ENCODE measurements at regions not wholly inside any gene's neighbourhood (a gene's known extent, or its start where the extent isn't known, plus 50 kb on each side); places are given as distances from the start of the nearest gene placed in this dataset.

- DNase-seq, result no peak
Observed at GRCh38 chr1:218573925-218574324, 228.8 kb downstream of the TGFB2 start.

- DNase-seq, result no peak
Observed at GRCh38 chr1:218575079-218575478, 229.9 kb downstream of the TGFB2 start.

- no peak for DNase-seq
Observed at GRCh38 chr1:218575856-218576255, 230.7 kb downstream of the TGFB2 start.

- no peak for DNase-seq
Observed at GRCh38 chr1:218582646-218583045, 237.5 kb downstream of the TGFB2 start.

GRCh38 chr1:218584418-218585155, 239.5 kb downstream of the TGFB2 start:
- DNase-seq, result no peak

GRCh38 chr1:218585511-218586184, 240.5 kb downstream of the TGFB2 start:
- DNase-seq, result peak in 1 of 56 donors; percentile 0

- no peak for DNase-seq
Observed at GRCh38 chr1:218587900-218588299, 242.8 kb downstream of the TGFB2 start.

GRCh38 chr1:218588540-218589172, 243.5 kb downstream of the TGFB2 start:
- DNase-seq, result no peak

- DNase-seq, result no peak
Observed at GRCh38 chr1:218589487-218589886, 244.4 kb downstream of the TGFB2 start.

GRCh38 chr1:218591966-218592365, 246.8 kb downstream of the TGFB2 start:
- DNase-seq, result no peak

GRCh38 chr1:218592688-218593087, 247.6 kb downstream of the TGFB2 start:
- no peak for DNase-seq

- DNase-seq, result no peak
Observed at GRCh38 chr1:218600968-218601367, 255.8 kb downstream of the TGFB2 start.

GRCh38 chr1:218604217-218604616, 259.1 kb downstream of the TGFB2 start:
- no peak for DNase-seq

GRCh38 chr1:218611916-218612585, 266.9 kb downstream of the TGFB2 start:
- DNase-seq, result no peak

GRCh38 chr1:218613105-218613504, 268.0 kb downstream of the TGFB2 start:
- DNase-seq, result no peak

GRCh38 chr1:218614031-218614430, 268.9 kb downstream of the TGFB2 start:
- DNase-seq, result no peak

- no peak for DNase-seq
Observed at GRCh38 chr1:218616681-218617080, 271.5 kb downstream of the TGFB2 start.

- DNase-seq, result no peak
Observed at GRCh38 chr1:218617986-218618385, 272.9 kb downstream of the TGFB2 start.

- no peak for DNase-seq
Observed at GRCh38 chr1:218620956-218621355, 275.8 kb downstream of the TGFB2 start.

- DNase-seq, result no peak
Observed at GRCh38 chr1:218624052-218624451, 278.9 kb downstream of the TGFB2 start.

GRCh38 chr1:218625393-218625792, 280.3 kb downstream of the TGFB2 start:
- DNase-seq, result no peak

Data from amygdala (tissue), 56 donors.